GM18951 (cell line): ENCODE measurements at regions not wholly inside any gene's neighbourhood (a gene's known extent, or its start where the extent isn't known, plus 50 kb on each side); places are given as distances from the start of the nearest gene placed in this dataset.
"Not testable (repeated sequence)": the region's sequence is repeated elsewhere in the genome, so short reads cannot be mapped to it uniquely, and the experiment has no call there.

Experiments used
- POLR2A ChIP-seq: IDR thresholded peaks from 4 replicates; pipeline ENCODE4 v1.6.1; 2011; ENCODE audit warnings: mild to moderate bottlenecking; ENCODE audit not compliant: insufficient read length, insufficient read depth; ENCODE audit errors: extremely low read depth
- in situ Hi-C: fragments of 300-500 bp; cut with MboI; formaldehyde crosslinking; loops from one replicate; pipeline ENCODE4 v1.12.0; 2022; ENCODE audit warnings: low sequenced_read_pairs, mixed read lengths, inconsistent platforms; ENCODE audit not compliant: unreplicated experiment

GRCh38 chr5:130425424-130425823 is 521.2 kb downstream of the CHSY3 start:
- in situ Hi-C loops: no loop called here
- TF ChIP-seq POLR2A: no peak

- in situ Hi-C loops: no loop called here
- TF ChIP-seq POLR2A: no peak
Measured at GRCh38 chr5:130424341-130424740, 520.1 kb downstream of the CHSY3 start.

- no peak for TF ChIP-seq POLR2A
- in situ Hi-C loops: no loop called here
Measured at GRCh38 chr5:130402906-130403305, 498.6 kb downstream of the CHSY3 start.

- in situ Hi-C loops: no loop called here
- TF ChIP-seq POLR2A: no peak
Measured at GRCh38 chr5:130400091-130400490, 495.8 kb downstream of the CHSY3 start.

- in situ Hi-C loops: no loop called here
Measured at GRCh38 chr5:130398825-130399224, 494.6 kb downstream of the CHSY3 start.

GRCh38 chr5:130397727-130398126 is 493.5 kb downstream of the CHSY3 start:
- in situ Hi-C loops: not testable (repeated sequence)

More at GRCh38 chr5:130398825-130399224, 494.6 kb downstream of the CHSY3 start:
- TF ChIP-seq POLR2A: no peak

- in situ Hi-C loops: no loop called here
- TF ChIP-seq POLR2A: no peak
Measured at GRCh38 chr5:130397132-130397531, 492.9 kb downstream of the CHSY3 start.

- in situ Hi-C loops: not testable (repeated sequence)
Measured at GRCh38 chr5:130391727-130392264, 487.5 kb downstream of the CHSY3 start.

- in situ Hi-C loops: no loop called here
- TF ChIP-seq POLR2A: no peak
Measured at GRCh38 chr5:130386155-130386554, 481.9 kb downstream of the CHSY3 start.

- in situ Hi-C loops: no loop called here
- TF ChIP-seq POLR2A: no peak
Measured at GRCh38 chr5:130385656-130386055, 481.4 kb downstream of the CHSY3 start.

- TF ChIP-seq POLR2A: no peak
- in situ Hi-C loops: no loop called here
Measured at GRCh38 chr5:130365956-130366355, 461.7 kb downstream of the CHSY3 start.

GRCh38 chr5:130350131-130350530 is 445.9 kb downstream of the CHSY3 start:
- in situ Hi-C loops: no loop called here
- TF ChIP-seq POLR2A: no peak

- in situ Hi-C loops: no loop called here
- no peak for TF ChIP-seq POLR2A
Measured at GRCh38 chr5:130337179-130337888, 433.1 kb downstream of the CHSY3 start.

GRCh38 chr5:130335117-130335516 is 430.9 kb downstream of the CHSY3 start:
- no peak for TF ChIP-seq POLR2A
- in situ Hi-C loops: no loop called here
